GM21529 (cell line): ENCODE measurements at regions not wholly inside any gene's neighbourhood (a gene's known extent, or its start where the extent isn't known, plus 50 kb on each side); places are given as distances from the start of the nearest gene placed in this dataset.
"Not testable (repeated sequence)": the region's sequence is repeated elsewhere in the genome, so short reads cannot be mapped to it uniquely, and the experiment has no call there.

ENCODE experiments used
- ATAC-seq: cut with Tn5 transposase; IDR thresholded peaks from one replicate; pipeline ENCODE4 v1.9.1; 2021; ENCODE audit not compliant: unreplicated experiment

DNA sequence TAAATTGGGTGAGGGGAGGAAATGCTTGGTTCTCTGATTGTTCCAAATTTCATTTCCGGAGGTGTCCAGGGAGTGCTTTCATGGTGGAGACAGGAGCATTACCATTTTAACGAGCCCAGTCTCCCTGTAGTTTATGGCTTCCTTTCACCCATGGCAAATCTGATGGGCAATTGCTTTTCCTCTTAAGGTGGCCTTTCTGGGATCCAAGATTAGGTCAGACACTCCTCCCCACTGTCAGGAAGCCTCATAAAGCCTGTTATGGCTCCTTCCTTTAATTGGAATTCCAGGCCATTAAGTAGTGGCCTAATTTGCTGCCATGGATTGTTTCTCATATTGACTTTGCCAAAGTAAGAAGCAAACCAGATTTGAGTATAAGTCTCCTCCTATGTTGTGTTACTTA lies 157.8 kb downstream of the PDCD6IP start:
- no peak for ATAC-seq

- no peak for ATAC-seq
Measured at GRCh38 chr3:33956776-33957175, 158.3 kb downstream of the PDCD6IP start.

- no peak for ATAC-seq
Measured at GRCh38 chr3:33957176-33957575, 158.7 kb downstream of the PDCD6IP start.

DNA sequence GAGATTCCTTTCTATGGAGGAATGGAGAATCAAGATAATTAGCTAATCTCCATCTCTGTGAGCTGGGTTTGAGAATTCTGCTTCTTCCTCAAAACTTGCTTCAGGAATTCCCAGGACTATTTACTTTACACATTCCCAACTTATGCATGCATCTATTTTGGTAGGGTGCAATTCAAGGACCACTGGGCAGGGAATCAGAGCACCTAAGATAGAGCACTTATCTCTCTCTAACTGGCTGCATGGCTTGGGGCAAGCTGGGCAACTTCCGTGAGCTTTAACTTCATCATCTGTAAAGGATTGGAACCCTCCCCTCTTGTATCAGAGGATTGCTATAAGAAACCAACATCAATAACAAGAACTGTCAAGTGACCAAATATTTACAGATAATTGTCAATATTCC lies 160.2 kb downstream of the PDCD6IP start:
- no peak for ATAC-seq

GRCh38 chr3:33962396-33962795 lies 164.0 kb downstream of the PDCD6IP start:
- no peak for ATAC-seq

GRCh38 chr3:33970180-33970579 lies 171.8 kb downstream of the PDCD6IP start:
- ATAC-seq = not testable (repeated sequence)

- no peak for ATAC-seq
Measured at GRCh38 chr3:33971055-33971454, 172.6 kb downstream of the PDCD6IP start.

DNA sequence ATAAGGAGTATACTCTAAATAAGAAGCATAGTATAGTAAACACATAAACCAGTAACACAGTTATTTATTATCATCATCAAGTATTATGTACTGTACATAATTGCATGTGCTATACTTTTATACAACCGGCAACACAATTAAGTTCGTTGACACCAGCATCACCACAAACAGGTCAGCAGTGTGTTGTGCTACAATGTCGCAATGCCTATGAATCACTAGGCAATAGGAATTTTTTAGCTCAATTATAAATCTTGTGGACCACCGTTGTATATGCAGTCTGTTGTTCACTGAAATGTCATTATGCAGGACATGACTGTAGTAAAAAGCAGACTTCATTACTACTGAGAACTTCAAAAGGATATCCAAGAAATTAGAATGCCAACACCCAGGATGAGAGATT lies 177.0 kb downstream of the PDCD6IP start:
- no peak for ATAC-seq

- ATAC-seq = no peak
Measured at GRCh38 chr3:33977227-33977626, 178.8 kb downstream of the PDCD6IP start.

GRCh38 chr3:33980252-33980651 lies 181.8 kb downstream of the PDCD6IP start:
- ATAC-seq = peak; percentile 62

- ATAC-seq = no peak
Measured at GRCh38 chr3:33982269-33982798, 183.9 kb downstream of the PDCD6IP start.

GRCh38 chr3:33982949-33983348 lies 184.5 kb downstream of the PDCD6IP start:
- not testable (repeated sequence) for ATAC-seq

DNA sequence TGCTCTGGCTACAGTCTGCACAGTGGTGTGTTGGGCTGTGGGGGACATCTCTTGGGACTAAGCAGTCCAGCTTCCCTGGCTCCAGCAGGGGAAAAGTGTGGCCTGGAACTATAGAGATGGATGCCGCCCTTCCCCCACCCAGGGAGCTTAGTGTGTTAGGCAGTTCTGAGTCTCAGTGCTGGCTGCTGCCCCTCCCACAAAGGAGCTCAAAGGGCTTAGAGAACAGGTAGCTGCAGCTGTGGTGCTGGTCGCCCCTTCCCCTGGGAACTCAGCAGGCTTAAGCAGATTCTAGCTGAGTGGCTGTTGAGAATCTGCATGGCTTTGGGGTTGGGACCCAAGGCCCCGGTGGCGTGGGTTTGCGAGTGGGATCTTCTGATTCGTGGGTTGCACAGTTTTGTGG lies 190.8 kb downstream of the PDCD6IP start:
- no peak for ATAC-seq

DNA sequence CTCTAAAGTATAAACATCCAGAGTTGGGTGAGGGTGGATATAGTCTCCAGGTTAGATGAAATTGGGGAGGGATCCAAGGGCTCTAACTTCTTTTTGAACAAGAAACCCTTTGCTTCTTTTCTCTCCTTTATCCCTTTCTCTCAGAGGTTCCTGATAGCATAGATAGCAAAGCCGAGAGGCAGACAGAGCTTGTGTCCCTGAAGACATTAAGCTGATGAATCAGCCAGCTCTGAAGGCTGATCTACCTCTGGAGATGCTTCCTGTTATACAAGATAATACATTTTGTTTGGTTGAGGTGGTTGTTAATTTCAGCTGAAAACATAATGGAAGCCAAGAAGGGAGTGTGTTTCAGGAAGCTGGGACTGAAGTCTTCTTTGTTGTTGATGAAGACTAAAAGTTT lies 193.2 kb downstream of the PDCD6IP start:
- no peak for ATAC-seq

GRCh38 chr3:33993631-33994030 lies 195.2 kb downstream of the PDCD6IP start:
- no peak for ATAC-seq

- no peak for ATAC-seq
Measured at GRCh38 chr3:33994568-33994967, 196.1 kb downstream of the PDCD6IP start.

- no peak for ATAC-seq
Measured at GRCh38 chr3:34000301-34000700, 201.9 kb downstream of the PDCD6IP start.

DNA sequence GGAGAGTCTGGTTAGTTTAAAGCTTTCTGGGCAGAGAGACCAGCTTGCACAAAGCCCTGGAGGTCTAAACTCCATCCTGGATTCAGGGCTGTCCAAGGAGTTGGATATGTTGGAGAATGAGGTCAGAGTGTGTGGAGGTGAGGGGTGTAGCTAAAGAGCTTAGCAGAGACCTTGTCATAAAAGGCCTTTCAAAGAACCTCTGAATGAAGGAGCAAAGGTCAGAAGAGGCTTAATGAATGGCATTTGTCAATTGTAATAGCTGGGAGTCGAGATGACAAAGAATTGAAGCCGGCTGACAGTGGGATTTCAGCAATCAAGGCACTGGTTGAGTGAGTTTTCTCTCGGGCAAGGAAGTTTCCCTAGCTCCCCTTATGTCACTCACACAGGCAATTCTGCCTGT lies 202.6 kb downstream of the PDCD6IP start:
- no peak for ATAC-seq

- no peak for ATAC-seq
Measured at GRCh38 chr3:34001990-34002389, 203.6 kb downstream of the PDCD6IP start.

GRCh38 chr3:34002569-34003100 lies 204.2 kb downstream of the PDCD6IP start:
- ATAC-seq = no peak

GRCh38 chr3:34005886-34006285 lies 207.5 kb downstream of the PDCD6IP start:
- ATAC-seq = no peak

DNA sequence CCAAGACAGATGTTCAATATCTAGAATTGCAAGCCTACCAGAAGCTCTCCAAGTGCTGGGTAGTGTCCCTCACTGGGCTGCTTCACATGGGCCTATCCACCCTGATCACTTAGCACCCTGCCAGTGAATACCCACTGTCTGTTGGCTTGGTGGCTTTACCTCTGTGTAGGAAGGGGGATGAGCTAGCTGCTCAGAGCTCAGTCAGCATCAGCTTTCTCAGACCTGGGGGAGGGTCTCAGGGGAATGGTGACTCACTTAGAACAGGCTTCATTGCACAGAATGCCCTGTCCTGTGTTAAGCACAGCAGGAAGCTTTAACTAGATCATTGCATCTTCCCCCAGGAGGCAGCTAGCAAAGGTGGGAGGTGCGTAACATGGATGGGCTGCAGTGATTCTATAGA lies 209.8 kb downstream of the PDCD6IP start:
- ATAC-seq = no peak
